ENCODE measurements at regions not wholly inside any gene's neighbourhood (a gene's known extent, or its start where the extent isn't known, plus 50 kb on each side); places are given as distances from the start of the nearest gene placed in this dataset.
"Not testable (repeated sequence)": the region's sequence is repeated elsewhere in the genome, so short reads cannot be mapped to it uniquely, and the experiment has no call there.

DNA sequence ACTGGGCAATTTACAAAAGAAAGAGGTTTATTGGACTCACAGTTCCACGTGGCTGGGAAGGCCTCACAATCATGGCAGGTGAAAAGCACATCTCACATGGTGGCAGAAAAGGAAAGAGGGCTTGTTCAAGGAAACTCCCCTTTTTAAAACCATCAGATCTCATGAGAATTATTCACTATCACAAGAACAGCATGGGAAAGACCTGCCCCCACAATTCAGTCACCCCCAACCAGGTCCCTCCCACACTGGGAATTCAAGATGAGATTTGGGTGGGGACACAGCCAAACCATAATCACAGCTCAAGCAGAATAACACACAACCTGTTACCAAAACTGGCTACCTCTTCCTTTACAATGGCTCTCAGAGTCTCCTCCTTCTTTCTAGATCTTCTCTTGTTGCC lies 85.5 kb downstream of the VCPKMT start:
- TF ChIP-seq, protein P1, sequence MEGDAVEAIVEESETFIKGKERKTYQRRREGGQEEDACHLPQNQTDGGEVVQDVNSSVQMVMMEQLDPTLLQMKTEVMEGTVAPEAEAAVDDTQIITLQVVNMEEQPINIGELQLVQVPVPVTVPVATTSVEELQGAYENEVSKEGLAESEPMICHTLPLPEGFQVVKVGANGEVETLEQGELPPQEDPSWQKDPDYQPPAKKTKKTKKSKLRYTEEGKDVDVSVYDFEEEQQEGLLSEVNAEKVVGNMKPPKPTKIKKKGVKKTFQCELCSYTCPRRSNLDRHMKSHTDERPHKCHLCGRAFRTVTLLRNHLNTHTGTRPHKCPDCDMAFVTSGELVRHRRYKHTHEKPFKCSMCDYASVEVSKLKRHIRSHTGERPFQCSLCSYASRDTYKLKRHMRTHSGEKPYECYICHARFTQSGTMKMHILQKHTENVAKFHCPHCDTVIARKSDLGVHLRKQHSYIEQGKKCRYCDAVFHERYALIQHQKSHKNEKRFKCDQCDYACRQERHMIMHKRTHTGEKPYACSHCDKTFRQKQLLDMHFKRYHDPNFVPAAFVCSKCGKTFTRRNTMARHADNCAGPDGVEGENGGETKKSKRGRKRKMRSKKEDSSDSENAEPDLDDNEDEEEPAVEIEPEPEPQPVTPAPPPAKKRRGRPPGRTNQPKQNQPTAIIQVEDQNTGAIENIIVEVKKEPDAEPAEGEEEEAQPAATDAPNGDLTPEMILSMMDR (IDR thresholded peaks at IDR 0.05), result not testable (repeated sequence)
- not testable (repeated sequence) for TF ChIP-seq EZH2 (IDR thresholded peaks at IDR 0.05; ENCODE audit: borderline replicate concordance, insufficient read depth, low read depth, low read length, poor library complexity, severe bottlenecking)
